H1 (cell line): ENCODE measurements at regions not wholly inside any gene's neighbourhood (a gene's known extent, or its start where the extent isn't known, plus 50 kb on each side); places are given as distances from the start of the nearest gene placed in this dataset.
A peak's percentile ranks its signal among the peaks of the same experiment; 100 is the strongest.

Source experiments
- CTCF ChIA-PET: fragments of 300-600 bp; sonication (Branson Sonifier 250); formaldehyde crosslinking; loops from one replicate; lab custom pipeline; 2021; ENCODE audit not compliant: partially characterized antibody; lab: Charles Lee
- POLR2A ChIA-PET: fragments of 300-600 bp; sonication (Branson Sonifier 250); formaldehyde crosslinking; loops from one replicate; lab custom pipeline; 2021; ENCODE audit warnings: inconsistent platforms; ENCODE audit not compliant: partially characterized antibody; lab: Charles Lee
- DNase-seq, 2 experiments: peaks; one replicate each; pipeline versions ENCODE4 v3.0.0 to v3.0.0-alpha.2; 2010 to 2022; ENCODE audit warnings: low spot score in 2 of 2, low read depth in 1 of 2, mixed read lengths in 1 of 2
- FAIRE-seq: peaks from 2 replicates; lab custom pipeline; 2011; peaks lifted over from hg19 to GRCh38; lab: Jason Lieb, UNC
- H2AFZ ChIP-seq: 2 replicates; pipeline ENCODE4 v1.8.1; 2012; ENCODE audit warnings: low read length, inconsistent platforms
- H2AK5ac ChIP-seq: 2 replicates; pipeline ENCODE4 v1.6.1; 2013; ENCODE audit warnings: low read depth, low read length
- H2BK120ac ChIP-seq: replicated peaks from 2 replicates; pipeline ENCODE3; 2013; ENCODE audit warnings: low read depth, low read length, inconsistent platforms
- H2BK12ac ChIP-seq: 2 replicates; pipeline ENCODE4 v1.6.1; 2013; ENCODE audit warnings: low read depth, low read length
- H2BK15ac ChIP-seq: 2 replicates; pipeline ENCODE4 v1.6.1; 2013; ENCODE audit warnings: low read length
- H2BK20ac ChIP-seq: 2 replicates; pipeline ENCODE4 v1.6.1; 2013; ENCODE audit warnings: low read length
- H2BK5ac ChIP-seq: 2 replicates; pipeline ENCODE4 v1.6.1; 2013; ENCODE audit warnings: low read depth, low read length
- H3K14ac ChIP-seq: 2 replicates; pipeline ENCODE4 v1.6.1; 2013; ENCODE audit warnings: inconsistent platforms; ENCODE audit not compliant: insufficient read length
- H3K18ac ChIP-seq: 2 replicates; pipeline ENCODE4 v1.6.1; 2013; ENCODE audit warnings: low read length; ENCODE audit errors: extremely low read depth
- H3K23ac ChIP-seq: 2 replicates; pipeline ENCODE4 v1.6.1; 2013; ENCODE audit warnings: inconsistent platforms; ENCODE audit not compliant: insufficient read length
- H3K23me2 ChIP-seq: 2 replicates; pipeline ENCODE4 v1.6.1; 2013; ENCODE audit warnings: low read depth, low read length
- H3K27ac ChIP-seq: 2 replicates; pipeline ENCODE4 v1.6.1; 2011; ENCODE audit warnings: low read depth, low read length, inconsistent platforms
- H3K27me3 ChIP-seq, 4 experiments: replicated peaks in 1 of 4; 1 replicate in 1 of 4; 2 replicates in 3 of 4; pipeline versions ENCODE4 v1.6.1 to v1.8.1; 2011 to 2013; ENCODE audit warnings: low read length in 3 of 4, mild to moderate bottlenecking in 3 of 4, inconsistent platforms in 2 of 4, mixed read lengths in 2 of 4, moderate library complexity in 1 of 4; ENCODE audit not compliant: control insufficient read depth in 3 of 4, insufficient read depth in 3 of 4; ENCODE audit errors: extremely low read depth in 1 of 4
- H3K36me3 ChIP-seq, 4 experiments: 2 replicates each; pipeline versions ENCODE4 v1.6.1 to v1.8.1; 2011 to 2013; ENCODE audit warnings: mild to moderate bottlenecking in 4 of 4, low read length in 3 of 4, moderate library complexity in 2 of 4, control low read depth in 1 of 4, inconsistent platforms in 1 of 4; ENCODE audit not compliant: insufficient read depth in 4 of 4, control insufficient read depth in 2 of 4
- H3K4ac ChIP-seq: replicated peaks from 2 replicates; pipeline ENCODE3; 2013; ENCODE audit warnings: low read length, low read depth, mixed read lengths, inconsistent platforms; ENCODE audit not compliant: insufficient read length
- H3K4me1 ChIP-seq, 4 experiments: replicated peaks in 1 of 4; 1 replicate in 1 of 4; 2 replicates in 3 of 4; pipeline versions ENCODE4 v1.6.1 to v1.8.1; 2011 to 2013; ENCODE audit warnings: low read length in 3 of 4, inconsistent platforms in 2 of 4, mixed read lengths in 1 of 4; ENCODE audit not compliant: insufficient read depth in 4 of 4, control insufficient read depth in 3 of 4
- H3K4me2 ChIP-seq, 2 experiments: 2 replicates each; pipeline versions ENCODE4 v1.6.1 to v1.8.1; 2011 to 2013; ENCODE audit warnings: low read depth in 2 of 2, low read length in 2 of 2, control low read depth in 1 of 2, inconsistent platforms in 1 of 2, mild to moderate bottlenecking in 1 of 2; ENCODE audit not compliant: insufficient read depth in 1 of 2
- H3K4me3 ChIP-seq, 4 experiments: fragments of 200-600, 300-600 bp in 1 of 4; sonication (generic), shearing (Covaris generic), sonication (Bioruptor Twin) in 1 of 4; 2 replicates each; pipeline versions ENCODE4 v1.5.1 to v1.8.1; 2011 to 2016; ENCODE audit warnings: low read length in 4 of 4, low read depth in 3 of 4, control low read depth in 2 of 4, inconsistent platforms in 2 of 4, mild to moderate bottlenecking in 2 of 4, mixed read lengths in 1 of 4, moderate library complexity in 1 of 4; ENCODE audit not compliant: insufficient read depth in 2 of 4; ENCODE audit errors: extremely low read depth in 1 of 4
- H3K56ac ChIP-seq: replicated peaks from 2 replicates; pipeline ENCODE3; 2013; ENCODE audit warnings: low read depth, mild to moderate bottlenecking, mixed read lengths, low read length, inconsistent platforms; ENCODE audit not compliant: insufficient read length
- H3K79me1 ChIP-seq: 2 replicates; pipeline ENCODE4 v1.6.1; 2013; ENCODE audit warnings: low read depth, low read length, control low read depth
- H3K79me2 ChIP-seq, 2 experiments: 2 replicates each; pipeline versions ENCODE4 v1.6.1 to v1.8.1; 2012 to 2013; ENCODE audit warnings: low read length in 2 of 2, mild to moderate bottlenecking in 2 of 2, inconsistent platforms in 1 of 2; ENCODE audit not compliant: insufficient read depth in 2 of 2, control insufficient read depth in 1 of 2
- H3K9ac ChIP-seq, 4 experiments: replicated peaks in 1 of 4; 1 replicate in 1 of 4; 2 replicates in 3 of 4; pipeline versions ENCODE4 v1.6.1 to v1.8.1; 2011 to 2013; ENCODE audit warnings: low read depth in 3 of 4, low read length in 3 of 4, control low read depth in 2 of 4, mild to moderate bottlenecking in 2 of 4, moderate library complexity in 2 of 4, inconsistent platforms in 1 of 4; ENCODE audit errors: extremely low read depth in 1 of 4
- H3K9me3 ChIP-seq, 2 experiments: 2 replicates each; pipeline versions ENCODE4 v1.6.1 to v1.8.1; 2012 to 2013; ENCODE audit warnings: mild to moderate bottlenecking in 2 of 2, moderate library complexity in 2 of 2, control low read depth in 1 of 2, inconsistent platforms in 1 of 2, low read depth in 1 of 2, low read length in 1 of 2, mixed read lengths in 1 of 2; ENCODE audit not compliant: insufficient read depth in 2 of 2
- H4K20me1 ChIP-seq, 2 experiments: replicated peaks in 1 of 2; 2 replicates each; pipeline versions ENCODE3 to v1.8.1; 2011 to 2013; ENCODE audit warnings: inconsistent platforms in 2 of 2, low read length in 2 of 2, mild to moderate bottlenecking in 1 of 2; ENCODE audit not compliant: insufficient read depth in 2 of 2, control insufficient read depth in 1 of 2
- H4K5ac ChIP-seq: 2 replicates; pipeline ENCODE4 v1.6.1; 2013; ENCODE audit warnings: low read length, low read depth, mixed read lengths, inconsistent platforms; ENCODE audit not compliant: insufficient read length
- H4K8ac ChIP-seq: 2 replicates; pipeline ENCODE4 v1.8.0; 2013; ENCODE audit warnings: mild to moderate bottlenecking, moderate library complexity, low read length, inconsistent platforms; ENCODE audit not compliant: insufficient read depth; ENCODE audit errors: extremely low read depth
- H4K91ac ChIP-seq: replicated peaks from 2 replicates; pipeline ENCODE3; 2013; ENCODE audit warnings: low read length, mixed read lengths, inconsistent platforms; ENCODE audit not compliant: insufficient read length
- BRCA1 ChIP-seq: IDR thresholded peaks from 2 replicates; pipeline ENCODE4 v1.6.1; 2012; ENCODE audit warnings: low read depth, low read length, improper control_type of control experiment
- CREB1 ChIP-seq: IDR thresholded peaks from 2 replicates; pipeline ENCODE4 v1.6.1; 2012; ENCODE audit warnings: inconsistent platforms
- E2F6 ChIP-seq: IDR thresholded peaks from 2 replicates; pipeline ENCODE4 v1.6.1; 2012; ENCODE audit warnings: inconsistent platforms
- EGR1 ChIP-seq: IDR thresholded peaks from 2 replicates; pipeline ENCODE4 v1.6.1; 2011; ENCODE audit warnings: low read depth, low read length, borderline replicate concordance
- EP300 ChIP-seq, 2 experiments: IDR thresholded peaks; 1 replicate in 1 of 2; 2 replicates in 1 of 2; pipeline ENCODE4 v1.6.1; 2011 to 2012; ENCODE audit warnings: low read depth in 2 of 2, low read length in 2 of 2, mild to moderate bottlenecking in 2 of 2, borderline replicate concordance in 1 of 2, inconsistent platforms in 1 of 2, moderate library complexity in 1 of 2
- JUND ChIP-seq: IDR thresholded peaks from 2 replicates; pipeline ENCODE4 v1.6.1; 2011; ENCODE audit warnings: mild to moderate bottlenecking, improper control_type of control experiment, low read length
- POLR2AphosphoS5 ChIP-seq: IDR thresholded peaks from 2 replicates; pipeline ENCODE4 v1.6.1; 2011; ENCODE audit warnings: low read depth, low read length
- RAD21 ChIP-seq, 2 experiments: IDR thresholded peaks in 1 of 2; conservative IDR thresholded peaks in 1 of 2; 2 replicates each; pipeline ENCODE4 v1.6.1; 2011; ENCODE audit warnings: low read depth in 2 of 2, low read length in 2 of 2, improper control_type of control experiment in 1 of 2, inconsistent platforms in 1 of 2, mild to moderate bottlenecking in 1 of 2, moderate library complexity in 1 of 2
- RBBP5 ChIP-seq: IDR thresholded peaks from 2 replicates; pipeline ENCODE4 v1.7.1; 2012; ENCODE audit warnings: low read depth, mild to moderate bottlenecking, inconsistent platforms, low read length, moderate library complexity, borderline replicate concordance
- RXRA ChIP-seq: IDR thresholded peaks from 2 replicates; pipeline ENCODE4 v1.6.1; 2011; ENCODE audit warnings: low read depth, mild to moderate bottlenecking, low read length, moderate library complexity; ENCODE audit not compliant: insufficient read depth
- SP1 ChIP-seq: IDR thresholded peaks from 2 replicates; pipeline ENCODE4 v1.6.1; 2011; ENCODE audit warnings: low read depth, low read length
- SP2 ChIP-seq: IDR thresholded peaks from 2 replicates; pipeline ENCODE4 v1.6.1; 2012; ENCODE audit warnings: mild to moderate bottlenecking, low read length, inconsistent platforms
- SRF ChIP-seq: IDR thresholded peaks from 2 replicates; pipeline ENCODE4 v1.6.1; 2011; ENCODE audit warnings: mild to moderate bottlenecking, low read depth, low read length, moderate library complexity
- TAF1 ChIP-seq: IDR thresholded peaks from 2 replicates; pipeline ENCODE4 v1.6.1; 2011; ENCODE audit warnings: mild to moderate bottlenecking, low read depth, low read length
- WGBS, 2 experiments: shearing (Covaris generic) in 1 of 2; methylation state at CpG; one replicate each; pipeline versions ENCODE4 v1.1.6 to v1.1.7; 2013 to 2015; ENCODE audit warnings: low lambda C conversion rate in 2 of 2, mixed read lengths in 2 of 2, inconsistent platforms in 1 of 2, low coverage in 1 of 2, missing lambda C conversion rate in 1 of 2; ENCODE audit not compliant: insufficient replicate concordance in 2 of 2, insufficient coverage in 1 of 2, insufficient read length in 1 of 2; ENCODE audit errors: extremely low coverage in 1 of 2, missing lambda C conversion rate in 1 of 2; 5-methylcytosine and 5-hydroxymethylcytosine counted together

- Histone ChIP-seq H2AK5ac (no peak overlapping the region), H3K27me3 (no peaks in the 10 kb centered on the region), H3K36me3 (no peaks in the 10 kb centered on the region), H3K4me2 (no peak overlapping the region), H2BK120ac (no peak overlapping the region), H3K14ac (no peak overlapping the region), H3K9me3 (0 out of 4 replicates have a peak, but pooled peaks cover 0 to 3% of the 10 kb centered on the region in 2 experiments), H3K27ac (no peak overlapping the region), H2BK15ac (peak overlapping the region; percentile 88; the same call in 1 of the 2 replicates), H2AFZ (no peak overlapping the region), H3K18ac (peak overlapping the region; percentile 19; the same call in 1 of the 2 replicates), H3K4me1 (peaks cover 2 to 8% (median 4%) of the 10 kb centered on the region in 4 experiments; a peak in 6 of 7 replicates), H4K91ac (no peak overlapping the region), H3K4ac (peak overlapping the region; percentile 4), H3K23me2 (peaks cover 6% of the 10 kb centered on the region), H3K56ac (no peak overlapping the region), H4K5ac (no peak overlapping the region), H3K9ac (no peak overlapping the region), H3K23ac (no peak overlapping the region), H4K8ac (no peak overlapping the region), H3K79me1 (no peaks in the 10 kb centered on the region), H3K4me3 (no peak overlapping the region), H3K79me2 (no peaks in the 10 kb centered on the region), H2BK20ac (no peak overlapping the region), H4K20me1 (no peaks in the 10 kb centered on the region), H2BK12ac (peak overlapping the region; percentile 84; the same call in 1 of the 2 replicates), H2BK5ac (no peak overlapping the region; the same call in 1 of the 2 replicates)
- WGBS, 2 experiments: 87% methylated on average over 23 of the region's 23 CpGs; no CpG with 5 or more reads in 1 of the 2 experiments
- ChIA-PET POLR2A (no interaction called here), CTCF (interaction anchor here (1.7 to 2.1 kb wide), 2 partner anchors 11 to 17 kb away, joined by 4 read pairs; no protein-coding TSS in a partner anchor)
- TF ChIP-seq EP300 (IDR thresholded peaks at IDR 0.05; ENCODE audit: borderline replicate concordance in 1 of 2, low read depth in 2 of 2, low read length in 2 of 2): no peak
- no peak for TF ChIP-seq E2F6
- no peak for TF ChIP-seq EGR1
- no peak for TF ChIP-seq SP2
- no peak for TF ChIP-seq POLR2AphosphoS5
- no peak for TF ChIP-seq SP1
- TF ChIP-seq CREB1: no peak
- no peak for TF ChIP-seq RBBP5
- TF ChIP-seq TAF1: no peak
- no peak for TF ChIP-seq RXRA
- TF ChIP-seq BRCA1: no peak
- no peak for TF ChIP-seq JUND
- no peak for TF ChIP-seq RAD21 (IDR thresholded peaks at IDR 0.05 in 1 of 2, conservative IDR thresholded peaks at IDR 0.05 in 1 of 2; ENCODE audit: low read depth in 2 of 2, low read length in 2 of 2)
- no peak for TF ChIP-seq SRF
- FAIRE-seq (no peak), DNase-seq (no peak)
These were observed 309.9 kb downstream of the BRD1 start for GRCh38 chr22:49517667-49518185.
